ENCODE measurements at regions not wholly inside any gene's neighbourhood (a gene's known extent, or its start where the extent isn't known, plus 50 kb on each side); places are given as distances from the start of the nearest gene placed in this dataset.

DNA sequence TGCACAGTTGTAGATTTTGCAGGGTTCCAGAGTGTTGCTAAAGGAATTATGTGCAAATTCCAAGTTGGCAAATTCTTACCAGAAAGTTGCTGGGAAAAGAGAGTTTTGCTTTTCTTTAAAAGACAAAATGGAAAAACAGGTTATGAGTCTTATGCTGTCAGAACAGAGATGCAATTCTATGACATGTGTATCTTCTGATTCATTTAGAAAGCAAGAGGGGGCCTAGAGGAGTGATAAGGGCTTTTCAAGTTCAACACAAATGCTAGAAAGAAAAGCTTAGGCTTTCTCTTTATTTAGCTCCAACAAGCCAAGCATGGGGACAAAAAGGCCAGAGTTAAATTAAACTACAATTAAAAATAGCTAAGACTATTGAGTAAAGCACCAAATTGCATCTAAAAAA is 72.4 kb upstream of the GATB start:
- no peak overlapping the region for H3K4me3 ChIP-seq (ENCODE audit: low read depth, low read length)
- no peak for DNase-seq (ENCODE audit: low read depth)
- TF ChIP-seq, protein P1, sequence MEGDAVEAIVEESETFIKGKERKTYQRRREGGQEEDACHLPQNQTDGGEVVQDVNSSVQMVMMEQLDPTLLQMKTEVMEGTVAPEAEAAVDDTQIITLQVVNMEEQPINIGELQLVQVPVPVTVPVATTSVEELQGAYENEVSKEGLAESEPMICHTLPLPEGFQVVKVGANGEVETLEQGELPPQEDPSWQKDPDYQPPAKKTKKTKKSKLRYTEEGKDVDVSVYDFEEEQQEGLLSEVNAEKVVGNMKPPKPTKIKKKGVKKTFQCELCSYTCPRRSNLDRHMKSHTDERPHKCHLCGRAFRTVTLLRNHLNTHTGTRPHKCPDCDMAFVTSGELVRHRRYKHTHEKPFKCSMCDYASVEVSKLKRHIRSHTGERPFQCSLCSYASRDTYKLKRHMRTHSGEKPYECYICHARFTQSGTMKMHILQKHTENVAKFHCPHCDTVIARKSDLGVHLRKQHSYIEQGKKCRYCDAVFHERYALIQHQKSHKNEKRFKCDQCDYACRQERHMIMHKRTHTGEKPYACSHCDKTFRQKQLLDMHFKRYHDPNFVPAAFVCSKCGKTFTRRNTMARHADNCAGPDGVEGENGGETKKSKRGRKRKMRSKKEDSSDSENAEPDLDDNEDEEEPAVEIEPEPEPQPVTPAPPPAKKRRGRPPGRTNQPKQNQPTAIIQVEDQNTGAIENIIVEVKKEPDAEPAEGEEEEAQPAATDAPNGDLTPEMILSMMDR (IDR thresholded peaks at IDR 0.05; ENCODE audit: insufficient read depth, low read length): no peak

DNA sequence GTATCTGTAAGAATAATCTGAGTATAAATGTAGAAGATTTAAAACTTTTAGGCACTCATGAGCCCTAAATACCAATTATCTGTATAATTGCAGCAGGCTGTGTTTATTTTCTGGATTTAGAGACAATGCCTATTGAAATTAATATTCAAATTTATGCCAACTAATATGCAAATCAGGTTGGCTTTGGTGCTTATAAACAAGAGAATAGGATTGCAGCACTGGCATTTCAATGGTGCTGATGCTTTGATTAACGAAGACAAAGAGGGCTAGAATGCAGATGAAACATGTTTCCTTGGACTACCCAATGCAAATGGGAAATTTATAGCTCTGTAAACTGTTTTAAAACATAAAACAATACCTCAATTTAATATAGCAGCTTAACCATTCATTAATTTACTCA is 70.7 kb upstream of the GATB start:
- no peak overlapping the region for H3K4me3 ChIP-seq (ENCODE audit: low read depth, low read length)
- TF ChIP-seq, protein P1 (IDR thresholded peaks at IDR 0.05; ENCODE audit: insufficient read depth, low read length): no peak
- no peak for DNase-seq (ENCODE audit: low read depth)

DNA sequence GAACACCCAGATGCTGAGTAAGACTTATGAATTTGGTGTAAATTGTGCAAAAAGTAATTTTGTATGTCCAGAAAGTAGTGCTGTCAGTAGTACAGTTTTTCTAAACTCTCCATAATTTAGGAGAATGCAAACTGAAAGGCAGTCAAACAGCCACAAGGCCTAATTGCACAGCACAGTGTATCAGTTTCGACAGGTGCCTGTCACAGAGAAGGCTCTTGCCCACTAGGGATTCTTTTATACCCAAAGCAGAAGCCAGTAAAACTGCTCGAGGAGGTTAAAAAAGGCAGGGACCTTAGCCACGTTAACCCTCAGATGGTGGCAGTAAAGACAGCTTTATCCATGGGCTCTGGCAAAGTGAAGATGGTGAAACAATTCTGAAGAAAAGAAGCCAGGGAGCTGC is 69.4 kb upstream of the GATB start:
- no peak for DNase-seq (ENCODE audit: low read depth)
- H3K4me3 ChIP-seq (ENCODE audit: low read depth, low read length): no peak overlapping the region
- TF ChIP-seq, protein P1 (IDR thresholded peaks at IDR 0.05; ENCODE audit: insufficient read depth, low read length): no peak

DNA sequence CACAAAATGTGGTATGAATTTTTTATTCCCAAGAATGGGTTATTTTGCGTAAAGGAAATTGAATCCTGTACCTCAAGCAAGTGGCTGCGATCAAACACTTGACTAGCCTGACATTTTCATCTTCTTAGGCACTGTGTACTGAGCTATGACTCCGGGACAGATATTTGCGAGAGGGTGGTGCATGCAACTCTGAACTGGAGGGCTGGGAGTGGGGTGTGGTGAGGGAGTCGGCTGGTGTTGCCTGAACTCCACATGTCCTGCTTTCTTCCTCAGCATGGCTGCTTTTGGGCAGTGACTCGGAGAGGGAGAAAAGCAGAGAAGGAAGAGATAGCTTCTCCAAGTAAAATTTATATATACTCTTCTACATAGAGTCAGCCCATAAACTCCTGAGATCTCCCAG is 68.5 kb upstream of the GATB start:
- TF ChIP-seq, protein P1 (IDR thresholded peaks at IDR 0.05; ENCODE audit: insufficient read depth, low read length): no peak
- H3K4me3 ChIP-seq (ENCODE audit: low read depth, low read length): no peak overlapping the region
- no peak for DNase-seq (ENCODE audit: low read depth)

DNA sequence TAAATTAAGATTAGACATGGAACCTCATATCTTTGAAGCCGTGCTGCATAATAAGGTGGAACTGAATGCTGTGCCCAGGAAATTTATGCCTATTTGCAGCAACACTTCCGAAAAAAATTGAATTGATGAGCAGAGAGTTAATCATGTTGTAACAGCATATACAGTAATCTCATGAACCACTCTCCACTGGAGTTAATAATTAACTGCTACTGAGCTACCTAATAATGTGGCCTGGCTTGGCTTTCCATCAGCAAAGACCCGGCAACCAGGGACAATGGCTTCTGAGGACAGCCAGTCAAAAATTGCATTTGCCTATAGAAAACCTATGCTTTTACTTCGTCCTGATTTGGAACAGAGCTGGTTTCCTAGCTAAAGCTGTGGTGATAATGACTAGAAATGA is 63.8 kb upstream of the GATB start:
- DNase-seq (ENCODE audit: low read depth): no peak
- H3K4me3 ChIP-seq (ENCODE audit: low read depth, low read length): no peak overlapping the region
- TF ChIP-seq, protein P1 (IDR thresholded peaks at IDR 0.05; ENCODE audit: insufficient read depth, low read length): no peak

DNA sequence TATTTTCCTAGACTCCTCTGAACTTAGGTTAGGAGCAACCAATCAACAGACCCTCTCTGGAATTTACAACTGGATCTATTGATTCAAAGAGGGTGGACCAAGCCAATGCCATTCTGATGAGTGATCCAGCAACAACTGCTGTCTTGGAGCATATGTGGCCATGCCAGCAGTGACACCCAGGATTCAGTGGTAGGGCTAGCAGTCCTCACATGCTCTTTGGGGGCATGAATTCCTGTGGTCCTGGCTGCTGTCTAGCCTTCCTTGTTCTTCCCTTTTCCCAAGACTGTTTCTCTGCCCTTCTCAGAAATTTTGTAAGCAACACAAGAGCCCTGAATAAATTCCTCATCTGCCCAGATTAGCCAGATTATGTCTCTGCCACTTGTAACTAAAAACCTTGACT is 61.5 kb upstream of the GATB start:
- no peak overlapping the region for H3K4me3 ChIP-seq (ENCODE audit: low read depth, low read length)
- TF ChIP-seq, protein P1 (IDR thresholded peaks at IDR 0.05; ENCODE audit: insufficient read depth, low read length): no peak
- DNase-seq (ENCODE audit: low read depth): no peak

DNA sequence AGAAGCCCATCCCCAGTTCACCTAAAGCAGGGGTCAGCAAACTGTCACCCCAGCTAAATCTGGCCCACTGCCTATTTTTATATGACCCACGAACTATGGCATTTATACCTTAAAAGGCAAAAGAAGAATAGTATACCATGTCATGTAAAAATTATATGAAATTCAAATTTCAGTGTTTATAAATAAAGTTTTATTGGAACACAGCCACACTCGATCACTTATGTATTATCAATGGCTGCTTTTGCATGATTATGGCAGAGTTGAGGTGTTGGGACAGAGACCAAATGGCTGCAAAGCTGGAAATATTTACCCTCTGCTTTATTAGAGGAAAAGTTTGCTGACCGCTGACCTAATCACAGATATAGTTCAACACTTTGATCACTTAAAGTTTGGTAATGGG is 59.2 kb upstream of the GATB start:
- TF ChIP-seq, protein P1 (IDR thresholded peaks at IDR 0.05; ENCODE audit: insufficient read depth, low read length): no peak
- no peak overlapping the region for H3K4me3 ChIP-seq (ENCODE audit: low read depth, low read length)
- DNase-seq (ENCODE audit: low read depth): no peak
